ENCODE measurements at regions not wholly inside any gene's neighbourhood (a gene's known extent, or its start where the extent isn't known, plus 50 kb on each side); places are given as distances from the start of the nearest gene placed in this dataset.

- 76 to 80% methylated on average over 5 of the region's 5 CpGs for WGBS, 2 donors
- DNase-seq = no peak
- intact Hi-C loops (cut with DNase I) = no loop called here
Observed at GRCh38 chr5:125011014-125011413, 264.6 kb upstream of the ZNF608 start.

GRCh38 chr5:125011419-125011818 is 265.0 kb upstream of the ZNF608 start:
- H3K36me3 ChIP-seq = no peaks in the 10 kb centered on the region
- no peak overlapping the region for H3K27ac ChIP-seq
- H3K27me3 ChIP-seq = no peaks in the 10 kb centered on the region
- H3K4me1 ChIP-seq = no peaks in the 10 kb centered on the region
- WGBS, 2 donors = 15 to 64% methylated on average over 2 of the region's 2 CpGs
- no peak for DNase-seq
- TF ChIP-seq POLR2AphosphoS5 (IDR thresholded peaks at IDR 0.05) = no peak
- TF ChIP-seq EP300 (IDR thresholded peaks at IDR 0.05) = no peak
- no peak for TF ChIP-seq POLR2A (IDR thresholded peaks at IDR 0.05)
- TF ChIP-seq CTCF (IDR thresholded peaks at IDR 0.05) = no peak
- H3K4me3 ChIP-seq = no peak overlapping the region
- intact Hi-C loops (cut with DNase I) = no loop called here
- H3K9me3 ChIP-seq = no peaks in the 10 kb centered on the region

More at GRCh38 chr5:125011014-125011413, 264.6 kb upstream of the ZNF608 start:
- no peak overlapping the region for H3K4me3 ChIP-seq
- no peaks in the 10 kb centered on the region for H3K4me1 ChIP-seq
- no peak for TF ChIP-seq CTCF (IDR thresholded peaks at IDR 0.05)
- no peak for TF ChIP-seq POLR2A (IDR thresholded peaks at IDR 0.05)
- no peaks in the 10 kb centered on the region for H3K27me3 ChIP-seq
- no peak overlapping the region for H3K27ac ChIP-seq
- H3K9me3 ChIP-seq = no peaks in the 10 kb centered on the region
- H3K36me3 ChIP-seq = no peaks in the 10 kb centered on the region

GRCh38 chr5:125011947-125012346 is 265.5 kb upstream of the ZNF608 start:
- H3K36me3 ChIP-seq = no peaks in the 10 kb centered on the region
- H3K27ac ChIP-seq = no peak overlapping the region
- no peaks in the 10 kb centered on the region for H3K9me3 ChIP-seq
- TF ChIP-seq EP300 (IDR thresholded peaks at IDR 0.05) = no peak
- TF ChIP-seq POLR2AphosphoS5 (IDR thresholded peaks at IDR 0.05) = no peak
- TF ChIP-seq CTCF (IDR thresholded peaks at IDR 0.05) = no peak
- no peak for TF ChIP-seq POLR2A (IDR thresholded peaks at IDR 0.05)
- H3K4me3 ChIP-seq = no peak overlapping the region
- DNase-seq = no peak
- intact Hi-C loops (cut with DNase I) = no loop called here
- 54 to 67% methylated on average over 4 of the region's 4 CpGs for WGBS, 2 donors
- H3K27me3 ChIP-seq = no peaks in the 10 kb centered on the region
- no peaks in the 10 kb centered on the region for H3K4me1 ChIP-seq

- intact Hi-C loops (cut with DNase I) = no loop called here
- DNase-seq = no peak
- TF ChIP-seq POLR2AphosphoS5 (IDR thresholded peaks at IDR 0.05) (no peak), POLR2A (IDR thresholded peaks at IDR 0.05) (no peak), CTCF (IDR thresholded peaks at IDR 0.05) (no peak), EP300 (IDR thresholded peaks at IDR 0.05) (no peak)
Observed at GRCh38 chr5:125012727-125013451, 266.4 kb upstream of the ZNF608 start.

GRCh38 chr5:125014202-125014601 is 267.8 kb upstream of the ZNF608 start:
- no peaks in the 10 kb centered on the region for H3K27me3 ChIP-seq

More at GRCh38 chr5:125012727-125013451, 266.4 kb upstream of the ZNF608 start:
- WGBS, 2 donors = 41 to 65% methylated on average over 7 of the region's 7 CpGs
- no peaks in the 10 kb centered on the region for H3K9me3 ChIP-seq
- no peak overlapping the region for H3K27ac ChIP-seq
- H3K4me1 ChIP-seq = no peaks in the 10 kb centered on the region
- H3K27me3 ChIP-seq = no peaks in the 10 kb centered on the region
- no peaks in the 10 kb centered on the region for H3K36me3 ChIP-seq
- H3K4me3 ChIP-seq = no peak overlapping the region

More at GRCh38 chr5:125014202-125014601, 267.8 kb upstream of the ZNF608 start:
- intact Hi-C loops (cut with DNase I) = no loop called here
- H3K9me3 ChIP-seq = no peaks in the 10 kb centered on the region
- no peaks in the 10 kb centered on the region for H3K36me3 ChIP-seq
- TF ChIP-seq CTCF (IDR thresholded peaks at IDR 0.05) (no peak), POLR2A (IDR thresholded peaks at IDR 0.05) (no peak), EP300 (IDR thresholded peaks at IDR 0.05) (no peak), POLR2AphosphoS5 (IDR thresholded peaks at IDR 0.05) (no peak)
- 23 to 57% methylated on average over 1 of the region's 1 CpG for WGBS, 2 donors
- no peak overlapping the region for H3K4me3 ChIP-seq
- no peak for DNase-seq
- no peak overlapping the region for H3K27ac ChIP-seq
- H3K4me1 ChIP-seq = no peaks in the 10 kb centered on the region

Data from sigmoid colon (tissue), 6 donors.